HG03469 (cell line): ENCODE measurements at regions not wholly inside any gene's neighbourhood (a gene's known extent, or its start where the extent isn't known, plus 50 kb on each side); places are given as distances from the start of the nearest gene placed in this dataset.

Experiments used
- ATAC-seq: cut with Tn5 transposase; IDR thresholded peaks from one replicate; pipeline ENCODE4 v1.9.1; 2021; ENCODE audit warnings: mild to moderate bottlenecking, moderate library complexity, moderate number of reproducible peaks; ENCODE audit not compliant: unreplicated experiment

GRCh38 chr4:61036071-61036684 is 163.9 kb upstream of the ADGRL3 start:
- ATAC-seq, result no peak

GRCh38 chr4:61041527-61041926 is 158.6 kb upstream of the ADGRL3 start:
- ATAC-seq, result no peak

- ATAC-seq, result no peak
These were observed 155.3 kb upstream of the ADGRL3 start for GRCh38 chr4:61044837-61045236.

- ATAC-seq, result no peak
These were observed 151.1 kb upstream of the ADGRL3 start for GRCh38 chr4:61049018-61049417.

- ATAC-seq, result no peak
These were observed 132.7 kb upstream of the ADGRL3 start for GRCh38 chr4:61067381-61067780.

- no peak for ATAC-seq
These were observed 132.1 kb upstream of the ADGRL3 start for GRCh38 chr4:61068060-61068459.

- no peak for ATAC-seq
These were observed 131.4 kb upstream of the ADGRL3 start for GRCh38 chr4:61068745-61069144.

GRCh38 chr4:61070269-61070668 is 129.9 kb upstream of the ADGRL3 start:
- ATAC-seq, result no peak

GRCh38 chr4:61079427-61079826 is 120.7 kb upstream of the ADGRL3 start:
- ATAC-seq, result no peak

- no peak for ATAC-seq
These were observed 120.2 kb upstream of the ADGRL3 start for GRCh38 chr4:61079976-61080375.

- no peak for ATAC-seq
These were observed 114.6 kb upstream of the ADGRL3 start for GRCh38 chr4:61085534-61085933.

GRCh38 chr4:61086357-61086756 is 113.8 kb upstream of the ADGRL3 start:
- ATAC-seq, result no peak

GRCh38 chr4:61086979-61087378 is 113.1 kb upstream of the ADGRL3 start:
- ATAC-seq, result no peak

- ATAC-seq, result no peak
These were observed 105.1 kb upstream of the ADGRL3 start for GRCh38 chr4:61094854-61095598.

- ATAC-seq, result no peak
These were observed 71.4 kb upstream of the ADGRL3 start for GRCh38 chr4:61128682-61129081.

- no peak for ATAC-seq
These were observed 70.2 kb upstream of the ADGRL3 start for GRCh38 chr4:61129971-61130370.

- no peak for ATAC-seq
These were observed 56.7 kb upstream of the ADGRL3 start for GRCh38 chr4:61143461-61143860.

- ATAC-seq, result no peak
These were observed 50.8 kb upstream of the ADGRL3 start for GRCh38 chr4:61149278-61149677.
